Rectal smooth muscle tissue (tissue), 1 donor: ENCODE measurements at regions not wholly inside any gene's neighbourhood (a gene's known extent, or its start where the extent isn't known, plus 50 kb on each side); places are given as distances from the start of the nearest gene placed in this dataset.
"Not testable (repeated sequence)": the region's sequence is repeated elsewhere in the genome, so short reads cannot be mapped to it uniquely, and the experiment has no call there.

Source experiments
- H3K27ac ChIP-seq: one replicate; pipeline ENCODE4 v1.7.0; 2013; ENCODE audit warnings: low read depth, low read length, inconsistent platforms
- H3K27me3 ChIP-seq: one replicate; pipeline ENCODE4 v1.7.0; 2013; ENCODE audit warnings: low read length; ENCODE audit not compliant: control insufficient read depth, insufficient read depth
- H3K36me3 ChIP-seq: one replicate; pipeline ENCODE4 v1.7.0; 2013; ENCODE audit warnings: low read length; ENCODE audit not compliant: control insufficient read depth, insufficient read depth
- H3K4me1 ChIP-seq: one replicate; pipeline ENCODE4 v1.7.0; 2013; ENCODE audit warnings: low read length; ENCODE audit not compliant: control insufficient read depth, insufficient read depth
- H3K4me3 ChIP-seq: one replicate; pipeline ENCODE4 v1.7.0; 2013; ENCODE audit warnings: low read length
- H3K9ac ChIP-seq: one replicate; pipeline ENCODE4 v1.7.0; 2013; ENCODE audit warnings: low read length

DNA sequence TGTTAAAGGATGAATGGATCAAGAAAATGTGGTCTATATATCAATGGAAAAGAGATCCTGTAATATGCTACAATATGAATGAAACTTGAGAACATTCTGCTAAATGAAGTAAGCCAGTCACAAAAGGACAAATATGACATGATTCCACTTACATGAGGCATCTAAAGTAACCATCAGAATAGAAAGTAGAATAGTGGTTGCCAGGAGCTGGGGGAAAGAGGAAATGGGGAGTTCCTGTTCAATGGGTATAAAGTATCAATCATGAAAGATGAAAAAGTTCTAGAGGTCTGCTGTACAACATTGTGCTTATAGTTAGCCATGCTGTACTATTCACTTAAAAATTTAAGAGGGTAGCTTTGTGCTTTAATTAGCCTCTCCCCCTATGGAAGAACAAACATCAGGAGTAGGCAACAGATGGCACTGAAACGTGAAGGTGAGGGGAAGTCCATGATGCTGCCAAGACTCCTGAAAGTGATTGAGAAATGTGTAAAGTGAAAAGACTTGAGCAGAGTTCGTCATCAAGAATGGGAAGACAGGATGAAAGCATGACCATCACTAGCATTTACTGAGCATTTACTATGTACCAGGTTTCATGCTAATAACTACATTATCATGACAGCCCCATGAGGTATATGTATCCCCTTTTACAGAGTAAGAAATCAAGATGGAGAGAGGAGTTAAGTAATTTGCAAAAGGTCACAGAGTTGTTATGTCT lies 167.2 kb downstream of the CYB561 start:
- Histone ChIP-seq H3K27me3 (no peaks in the 10 kb centered on the region), H3K27ac (no peak overlapping the region), H3K9ac (no peak overlapping the region), H3K36me3 (no peaks in the 10 kb centered on the region), H3K4me1 (no peaks in the 10 kb centered on the region), H3K4me3 (no peak overlapping the region)

DNA sequence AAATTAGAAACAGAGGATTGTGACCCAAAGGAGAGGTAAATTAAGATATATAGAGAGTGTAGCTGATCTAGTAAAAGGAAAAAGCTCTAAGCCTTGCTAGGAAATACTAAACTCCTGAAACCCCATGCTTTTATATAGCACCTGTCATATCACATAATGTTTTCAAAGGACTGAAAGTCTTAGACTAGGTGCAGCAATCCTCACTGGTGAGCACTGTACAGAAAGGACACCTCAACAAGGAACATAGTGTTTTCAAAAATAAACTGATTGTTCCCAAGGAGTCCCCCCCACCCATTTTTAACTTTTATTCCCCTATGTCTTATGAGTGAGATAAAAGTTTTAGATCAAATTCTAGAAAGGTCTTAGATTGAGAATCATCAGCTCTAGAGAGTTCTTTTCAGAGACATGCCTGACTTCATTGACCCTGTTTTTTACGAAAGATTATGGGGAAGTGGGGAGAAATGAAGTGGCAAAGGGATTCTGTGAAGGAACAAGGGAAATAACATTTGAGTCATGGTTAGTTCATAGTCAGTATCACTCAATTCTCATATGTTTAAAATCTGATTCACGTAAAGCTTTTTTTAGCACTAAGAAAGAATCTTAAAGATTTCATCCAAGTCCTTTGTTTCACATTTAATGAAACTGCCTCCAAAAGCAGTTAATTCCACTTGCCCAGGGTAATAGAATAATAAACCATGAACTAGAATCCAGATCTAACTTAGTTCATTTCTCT lies 166.4 kb downstream of the CYB561 start:
- Histone ChIP-seq H3K4me3 (no peak overlapping the region), H3K4me1 (no peaks in the 10 kb centered on the region), H3K27me3 (no peaks in the 10 kb centered on the region), H3K27ac (no peak overlapping the region), H3K9ac (no peak overlapping the region), H3K36me3 (no peaks in the 10 kb centered on the region)

DNA sequence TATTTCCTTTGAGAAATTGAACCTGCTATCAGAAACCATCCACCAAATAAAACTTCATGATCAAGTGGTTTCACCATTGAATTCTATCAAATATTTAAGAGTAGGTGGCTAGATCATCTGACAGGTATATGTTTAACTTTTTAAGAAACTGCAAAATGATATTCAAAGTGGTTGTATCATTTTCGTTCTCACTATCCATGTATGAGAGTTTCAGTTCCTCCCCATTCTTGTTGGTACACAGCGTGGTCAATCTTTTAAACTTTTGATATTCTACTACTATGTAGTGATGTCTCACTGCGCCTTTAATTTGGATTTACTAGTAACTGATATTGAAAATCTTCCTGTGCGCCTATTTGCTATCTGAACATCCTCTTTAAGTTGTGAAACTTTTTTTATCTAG lies 163.7 kb downstream of the CYB561 start:
- Histone ChIP-seq H3K4me3 (no peak overlapping the region), H3K4me1 (no peaks in the 10 kb centered on the region), H3K9ac (no peak overlapping the region), H3K36me3 (no peaks in the 10 kb centered on the region), H3K27me3 (no peaks in the 10 kb centered on the region), H3K27ac (no peak overlapping the region)

DNA sequence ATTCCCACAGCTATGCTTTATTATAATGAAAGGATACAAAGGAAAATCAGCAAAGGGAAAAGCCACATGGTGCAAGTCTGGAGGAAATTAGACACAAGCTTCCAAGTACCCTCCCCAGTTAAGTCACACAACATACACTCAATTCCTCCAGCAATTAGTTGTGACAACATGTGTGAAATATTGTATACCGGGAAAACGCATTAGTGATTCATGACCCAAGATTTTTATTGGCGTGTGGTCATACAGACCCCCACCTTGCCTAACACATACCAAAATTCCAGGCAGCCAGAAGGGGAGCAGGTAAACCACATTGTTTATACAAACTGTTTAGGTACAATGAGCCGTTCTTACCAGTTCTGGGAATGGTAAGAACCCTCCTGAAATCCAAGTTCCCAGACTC lies 160.6 kb downstream of the CYB561 start:
- Histone ChIP-seq H3K4me3 (no peak overlapping the region), H3K27me3 (no peaks in the 10 kb centered on the region), H3K9ac (no peak overlapping the region), H3K36me3 (no peaks in the 10 kb centered on the region), H3K27ac (no peak overlapping the region), H3K4me1 (no peaks in the 10 kb centered on the region)

DNA sequence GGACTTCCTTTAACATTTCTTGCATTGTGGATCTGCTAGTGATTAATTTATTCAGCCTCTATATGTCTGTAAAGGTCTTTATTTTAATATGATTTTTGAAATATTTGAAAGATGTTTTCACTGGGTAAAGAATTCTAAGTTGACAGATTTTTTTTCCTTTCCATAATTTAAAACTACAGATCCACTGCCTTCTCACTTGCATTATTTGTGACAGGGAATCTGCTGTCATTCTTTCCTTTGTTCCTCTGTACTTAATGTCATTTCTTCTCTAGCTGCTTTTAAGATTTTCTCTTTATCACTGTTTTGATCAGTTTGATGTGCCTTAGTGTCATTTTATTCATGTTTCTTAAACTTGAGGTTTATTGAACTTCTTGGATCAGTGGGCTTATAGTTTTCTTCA lies 159.9 kb downstream of the CYB561 start:
- Histone ChIP-seq H3K4me1 (no peaks in the 10 kb centered on the region), H3K9ac (no peak overlapping the region), H3K36me3 (no peaks in the 10 kb centered on the region), H3K27ac (no peak overlapping the region), H3K27me3 (no peaks in the 10 kb centered on the region), H3K4me3 (no peak overlapping the region)

DNA sequence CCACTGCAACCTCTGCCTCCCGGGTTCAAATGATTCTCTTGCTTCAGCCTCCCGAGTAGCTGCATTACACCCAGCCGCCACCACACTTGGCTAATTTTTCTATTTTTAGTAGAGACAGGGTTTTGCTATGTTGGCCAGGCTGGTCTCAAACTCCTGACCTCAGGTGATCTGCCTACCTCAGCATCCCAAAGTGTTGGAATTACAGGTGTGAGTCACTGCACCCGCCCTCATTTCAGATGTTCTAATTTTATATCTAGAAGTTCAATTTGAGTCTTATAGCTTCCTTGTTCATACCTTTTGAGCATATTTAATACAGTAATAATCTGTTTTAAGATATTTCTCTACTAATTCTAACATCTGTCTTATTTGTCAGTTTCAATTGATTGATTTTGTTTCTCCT lies 159.1 kb downstream of the CYB561 start:
- H3K27ac ChIP-seq, H3K9ac ChIP-seq, H3K4me3 ChIP-seq, H3K4me1 ChIP-seq, H3K27me3 ChIP-seq, H3K36me3 ChIP-seq: not testable (repeated sequence)

DNA sequence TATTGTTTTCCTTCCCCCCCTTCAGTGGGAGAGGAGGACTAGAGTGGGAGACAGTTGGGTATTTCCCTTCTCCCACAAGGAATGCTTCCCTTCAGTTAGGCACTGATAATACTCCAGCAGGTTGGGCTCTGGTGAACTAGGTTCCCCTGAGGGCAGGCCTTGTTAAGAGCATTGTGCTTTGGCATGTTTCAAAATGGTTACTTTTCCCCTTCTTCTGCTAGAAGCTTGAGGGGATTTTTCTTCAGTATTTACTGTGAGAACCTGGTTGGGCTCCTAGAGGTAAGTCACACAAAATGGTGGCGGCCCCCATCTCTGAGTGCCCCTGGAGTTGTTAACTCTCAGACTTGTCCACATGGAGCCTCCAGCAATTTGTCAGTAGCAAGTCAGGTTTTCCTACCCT lies 156.2 kb downstream of the CYB561 start:
- Histone ChIP-seq H3K9ac (no peak overlapping the region), H3K27ac (no peak overlapping the region), H3K27me3 (no peaks in the 10 kb centered on the region), H3K36me3 (no peaks in the 10 kb centered on the region), H3K4me1 (no peaks in the 10 kb centered on the region), H3K4me3 (no peak overlapping the region)

DNA sequence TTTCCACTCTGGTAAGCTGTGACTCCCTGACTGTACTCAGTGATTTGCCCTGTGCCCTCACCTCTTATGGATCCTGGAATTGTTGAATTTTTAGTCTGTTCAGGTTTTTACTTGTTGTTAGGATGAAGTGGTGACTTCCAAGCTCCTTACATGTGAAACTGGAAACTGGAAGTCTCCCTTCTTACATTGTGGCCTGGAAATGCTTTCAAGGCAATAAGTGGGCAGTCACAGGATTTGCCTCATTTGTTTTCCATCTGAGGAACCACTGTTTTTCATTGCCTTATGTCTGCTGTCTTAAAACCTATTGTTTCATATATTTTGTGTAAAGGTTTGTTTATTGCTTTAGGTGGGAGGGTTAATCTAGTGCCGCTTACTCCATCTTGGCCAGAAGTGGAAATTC lies 155.8 kb downstream of the CYB561 start:
- Histone ChIP-seq H3K9ac (no peak overlapping the region), H3K27ac (no peak overlapping the region), H3K27me3 (no peaks in the 10 kb centered on the region), H3K4me1 (no peaks in the 10 kb centered on the region), H3K36me3 (no peaks in the 10 kb centered on the region), H3K4me3 (no peak overlapping the region)

DNA sequence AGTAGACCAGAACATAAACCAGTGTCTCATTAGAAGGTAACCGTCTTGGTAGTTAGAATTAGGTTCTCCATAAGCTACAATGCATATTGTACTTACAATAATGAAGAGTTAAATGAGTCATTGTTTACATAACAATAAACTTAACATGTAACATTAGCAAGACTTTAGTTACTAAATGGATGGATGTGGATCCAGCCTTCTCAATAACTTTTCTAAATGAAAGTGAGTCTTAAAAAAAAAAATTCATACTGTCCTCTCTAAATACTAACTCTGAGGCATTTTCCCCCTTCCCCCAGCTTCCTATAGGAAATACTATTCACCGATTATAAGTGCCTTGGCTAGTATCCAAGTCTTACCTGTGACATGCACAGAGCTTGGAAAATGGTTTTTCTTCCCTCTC lies 155.3 kb downstream of the CYB561 start:
- no peak overlapping the region for H3K4me3 ChIP-seq
- no peaks in the 10 kb centered on the region for H3K4me1 ChIP-seq
- H3K27me3 ChIP-seq, result no peaks in the 10 kb centered on the region
- H3K27ac ChIP-seq, result no peak overlapping the region
- no peaks in the 10 kb centered on the region for H3K36me3 ChIP-seq
- no peak overlapping the region for H3K9ac ChIP-seq

DNA sequence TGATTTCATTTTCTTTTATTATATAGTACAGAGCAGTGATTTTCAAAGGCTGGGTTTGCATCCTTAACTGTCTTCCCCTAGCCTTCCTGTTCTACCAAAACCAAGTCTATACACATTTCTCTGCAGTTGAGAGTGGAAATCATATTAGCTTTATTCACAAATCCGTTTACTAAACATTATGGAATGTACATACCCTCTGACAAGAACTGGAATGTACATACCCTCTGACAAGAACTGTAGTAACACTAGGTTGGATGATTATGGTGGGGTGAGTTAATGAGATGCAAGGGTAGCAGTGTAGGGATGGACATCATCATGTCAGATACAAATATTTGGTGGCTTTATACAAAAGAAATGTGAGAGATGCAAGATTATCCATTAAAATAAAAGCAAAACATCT lies 154.8 kb downstream of the CYB561 start:
- Histone ChIP-seq H3K27me3 (no peaks in the 10 kb centered on the region), H3K36me3 (no peaks in the 10 kb centered on the region), H3K9ac (no peak overlapping the region), H3K4me1 (no peaks in the 10 kb centered on the region), H3K4me3 (no peak overlapping the region), H3K27ac (no peak overlapping the region)

DNA sequence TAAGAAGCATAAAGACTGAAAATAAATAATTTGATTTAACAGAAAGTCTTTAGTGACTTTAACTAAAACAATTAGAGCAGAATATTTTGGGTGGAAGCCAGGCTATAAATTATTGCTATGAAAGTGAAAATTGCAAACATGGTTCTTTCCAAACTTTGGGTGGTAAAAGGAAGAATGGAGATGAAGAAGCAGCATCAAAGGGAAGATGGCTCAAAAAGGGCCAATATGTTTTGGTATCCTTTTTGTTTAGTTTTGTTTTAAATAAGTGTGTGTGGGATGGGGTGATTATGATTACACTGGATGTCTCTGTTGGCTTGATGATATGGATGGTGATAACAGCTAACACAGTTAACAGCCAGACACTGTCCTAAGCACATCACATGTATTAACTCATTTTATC lies 153.7 kb downstream of the CYB561 start:
- Histone ChIP-seq H3K36me3 (no peaks in the 10 kb centered on the region), H3K4me1 (no peaks in the 10 kb centered on the region), H3K9ac (no peak overlapping the region), H3K27ac (no peak overlapping the region), H3K27me3 (no peaks in the 10 kb centered on the region), H3K4me3 (no peak overlapping the region)

DNA sequence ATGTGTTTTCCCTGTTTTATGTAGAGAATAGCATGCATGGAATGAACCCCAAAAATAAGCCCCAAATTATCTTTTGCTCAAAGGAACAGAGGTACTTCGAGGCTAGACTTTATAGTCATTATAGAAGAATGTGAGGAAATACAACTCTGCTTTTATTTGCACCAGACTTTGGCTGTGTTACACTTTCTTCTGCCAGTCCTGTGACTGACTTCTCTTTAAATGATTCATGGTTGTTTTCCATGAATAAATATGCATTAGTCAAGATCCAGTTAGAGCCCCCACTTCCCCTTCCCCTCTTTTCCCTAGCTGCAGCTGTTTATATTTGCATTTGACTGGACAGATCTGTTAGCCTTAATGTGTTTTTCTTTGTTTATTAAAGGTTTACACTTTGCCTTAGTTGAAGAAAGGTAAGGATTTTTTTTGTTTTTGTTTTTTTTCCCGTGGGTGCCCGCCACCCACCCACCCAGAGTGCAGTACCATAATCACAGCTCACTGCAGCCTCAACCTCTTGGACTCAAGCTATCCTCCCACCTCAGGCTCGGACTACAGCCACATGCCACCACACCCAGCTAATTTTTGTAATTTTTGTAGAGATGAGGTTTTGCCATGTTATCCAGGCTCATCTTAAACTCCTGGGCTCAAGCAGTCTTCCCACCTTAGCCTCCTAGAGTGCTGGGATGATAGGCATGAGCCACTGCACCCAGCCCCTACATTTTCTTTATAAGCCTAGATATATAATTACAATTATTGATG lies 152.6 kb downstream of the CYB561 start:
- H3K4me1 ChIP-seq, result no peaks in the 10 kb centered on the region
- no peak overlapping the region for H3K9ac ChIP-seq
- H3K4me3 ChIP-seq, result no peak overlapping the region
- no peaks in the 10 kb centered on the region for H3K36me3 ChIP-seq
- H3K27me3 ChIP-seq, result no peaks in the 10 kb centered on the region
- no peak overlapping the region for H3K27ac ChIP-seq
